Choroid plexus epithelial cell (primary cell): ENCODE measurements at regions not wholly inside any gene's neighbourhood (a gene's known extent, or its start where the extent isn't known, plus 50 kb on each side); places are given as distances from the start of the nearest gene placed in this dataset.

Source experiments
- DNase-seq: peaks from one replicate; pipeline ENCODE4 v3.0.0-alpha.2; 2010; ENCODE audit warnings: low read depth
- H3K4me3 ChIP-seq: 2 replicates; pipeline ENCODE4 v1.5.1; 2011; ENCODE audit warnings: low read depth, mild to moderate bottlenecking, control low read depth, low read length, moderate library complexity
- TF ChIP-seq, protein P1 (sequence below): conservative IDR thresholded peaks from 2 replicates; pipeline ENCODE4 v1.5.1; 2011; ENCODE audit warnings: low read depth, mild to moderate bottlenecking, control low read depth, inconsistent platforms, low read length, moderate library complexity

- no peak overlapping the region for H3K4me3 ChIP-seq
These were observed 348.6 kb upstream of the KCNH7 start for GRCh38 chr2:163187119-163187518.

DNA sequence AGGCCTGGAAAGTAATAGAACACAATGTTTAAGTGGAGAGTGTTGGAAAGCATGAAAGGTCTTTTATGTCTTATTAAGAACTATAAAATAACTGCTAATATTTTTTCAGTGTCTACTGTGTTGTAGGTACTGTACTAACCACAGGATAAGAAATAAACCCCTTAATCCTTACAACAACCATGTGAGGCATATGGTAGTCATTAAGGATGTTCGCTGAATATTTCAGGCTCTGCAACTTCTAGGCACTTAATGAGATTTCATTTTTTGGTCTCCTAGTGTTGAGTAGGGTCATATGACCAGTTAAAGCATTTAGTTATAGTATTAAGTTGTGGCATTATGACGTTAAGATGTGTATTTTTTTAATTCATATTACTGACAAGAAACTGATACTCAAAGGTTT, 346.6 kb upstream of the KCNH7 start:
- no peak overlapping the region for H3K4me3 ChIP-seq
- no peak for DNase-seq
- TF ChIP-seq, protein P1, sequence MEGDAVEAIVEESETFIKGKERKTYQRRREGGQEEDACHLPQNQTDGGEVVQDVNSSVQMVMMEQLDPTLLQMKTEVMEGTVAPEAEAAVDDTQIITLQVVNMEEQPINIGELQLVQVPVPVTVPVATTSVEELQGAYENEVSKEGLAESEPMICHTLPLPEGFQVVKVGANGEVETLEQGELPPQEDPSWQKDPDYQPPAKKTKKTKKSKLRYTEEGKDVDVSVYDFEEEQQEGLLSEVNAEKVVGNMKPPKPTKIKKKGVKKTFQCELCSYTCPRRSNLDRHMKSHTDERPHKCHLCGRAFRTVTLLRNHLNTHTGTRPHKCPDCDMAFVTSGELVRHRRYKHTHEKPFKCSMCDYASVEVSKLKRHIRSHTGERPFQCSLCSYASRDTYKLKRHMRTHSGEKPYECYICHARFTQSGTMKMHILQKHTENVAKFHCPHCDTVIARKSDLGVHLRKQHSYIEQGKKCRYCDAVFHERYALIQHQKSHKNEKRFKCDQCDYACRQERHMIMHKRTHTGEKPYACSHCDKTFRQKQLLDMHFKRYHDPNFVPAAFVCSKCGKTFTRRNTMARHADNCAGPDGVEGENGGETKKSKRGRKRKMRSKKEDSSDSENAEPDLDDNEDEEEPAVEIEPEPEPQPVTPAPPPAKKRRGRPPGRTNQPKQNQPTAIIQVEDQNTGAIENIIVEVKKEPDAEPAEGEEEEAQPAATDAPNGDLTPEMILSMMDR: no peak

More at GRCh38 chr2:163187119-163187518, 348.6 kb upstream of the KCNH7 start:
- TF ChIP-seq, protein P1: no peak
- no peak for DNase-seq

GRCh38 chr2:163182764-163183354, 344.3 kb upstream of the KCNH7 start:
- no peak overlapping the region for H3K4me3 ChIP-seq
- DNase-seq: peak; percentile 58
- TF ChIP-seq, protein P1: peak; percentile 64

GRCh38 chr2:163177592-163177991, 339.0 kb upstream of the KCNH7 start:
- TF ChIP-seq, protein P1: no peak
- DNase-seq: no peak
- no peak overlapping the region for H3K4me3 ChIP-seq

- no peak for DNase-seq
- TF ChIP-seq, protein P1: no peak
These were observed 336.7 kb upstream of the KCNH7 start for GRCh38 chr2:163175294-163175693.

GRCh38 chr2:163173591-163173990, 335.0 kb upstream of the KCNH7 start:
- H3K4me3 ChIP-seq: no peak overlapping the region
- DNase-seq: no peak
- TF ChIP-seq, protein P1: no peak

More at GRCh38 chr2:163175294-163175693, 336.7 kb upstream of the KCNH7 start:
- H3K4me3 ChIP-seq: no peak overlapping the region
